Islet precursor cell (in vitro differentiated cells): ENCODE measurements at regions not wholly inside any gene's neighbourhood (a gene's known extent, or its start where the extent isn't known, plus 50 kb on each side); places are given as distances from the start of the nearest gene placed in this dataset.
A peak's percentile ranks its signal among the peaks of the same experiment; 100 is the strongest.
"Not testable (repeated sequence)": the region's sequence is repeated elsewhere in the genome, so short reads cannot be mapped to it uniquely, and the experiment has no call there.

ENCODE experiments used
- DNase-seq: peaks from one replicate; pipeline ENCODE4 v3.0.0-alpha.2; 2018

GRCh38 chr6:84916704-84917103 lies 152.3 kb upstream of the TBX18 start:
- DNase-seq: no peak

- no peak for DNase-seq
These were observed 148.3 kb upstream of the TBX18 start for GRCh38 chr6:84912472-84913322.

- DNase-seq: no peak
These were observed 146.7 kb upstream of the TBX18 start for GRCh38 chr6:84910906-84911607.

- no peak for DNase-seq
These were observed 144.0 kb upstream of the TBX18 start for GRCh38 chr6:84908304-84908904.

GRCh38 chr6:84906514-84906913 lies 142.1 kb upstream of the TBX18 start:
- DNase-seq: no peak

- no peak for DNase-seq
These were observed 141.4 kb upstream of the TBX18 start for GRCh38 chr6:84905823-84906222.

- DNase-seq: no peak
These were observed 138.0 kb upstream of the TBX18 start for GRCh38 chr6:84902354-84902928.

- no peak for DNase-seq
These were observed 133.7 kb upstream of the TBX18 start for GRCh38 chr6:84897988-84898594.

- no peak for DNase-seq
These were observed 132.6 kb upstream of the TBX18 start for GRCh38 chr6:84897011-84897410.

- no peak for DNase-seq
These were observed 128.3 kb upstream of the TBX18 start for GRCh38 chr6:84892671-84893070.

GRCh38 chr6:84882768-84883766 lies 118.7 kb upstream of the TBX18 start:
- DNase-seq: no peak

- not testable (repeated sequence) for DNase-seq
These were observed 115.0 kb upstream of the TBX18 start for GRCh38 chr6:84879385-84879784.

GRCh38 chr6:84877515-84878210 lies 113.3 kb upstream of the TBX18 start:
- DNase-seq: no peak

- no peak for DNase-seq
These were observed 112.5 kb upstream of the TBX18 start for GRCh38 chr6:84876723-84877514.

GRCh38 chr6:84872996-84873723 lies 108.8 kb upstream of the TBX18 start:
- DNase-seq: no peak

GRCh38 chr6:84871925-84872324 lies 107.5 kb upstream of the TBX18 start:
- peak; percentile 47 for DNase-seq

GRCh38 chr6:84870672-84871071 lies 106.3 kb upstream of the TBX18 start:
- DNase-seq: no peak

GRCh38 chr6:84868149-84868548 lies 103.8 kb upstream of the TBX18 start:
- DNase-seq: no peak

- DNase-seq: no peak
These were observed 103.1 kb upstream of the TBX18 start for GRCh38 chr6:84867521-84867920.

GRCh38 chr6:84866715-84867114 lies 102.3 kb upstream of the TBX18 start:
- DNase-seq: no peak
